HepG2 (cell line): ENCODE measurements at regions not wholly inside any gene's neighbourhood (a gene's known extent, or its start where the extent isn't known, plus 50 kb on each side); places are given as distances from the start of the nearest gene placed in this dataset.

Experiments
- MAX ChIP-seq: IDR thresholded peaks from 2 replicates; pipeline ENCODE4 v1.6.1; 2012; ENCODE audit warnings: inconsistent platforms
- MTF1 ChIP-seq: sonication (generic); formaldehyde crosslinking; IDR thresholded peaks from 2 replicates; pipeline ENCODE4 v1.5.0; 2020; ENCODE audit warnings: missing genetic modification reagents
- NFIC ChIP-seq: IDR thresholded peaks from 2 replicates; pipeline ENCODE4 v1.6.1; 2012; ENCODE audit warnings: mild to moderate bottlenecking, low read length, inconsistent platforms
- SP140L ChIP-seq: sonication (generic); formaldehyde crosslinking; IDR thresholded peaks from 2 replicates; pipeline ENCODE4 v1.4.0; 2020; ENCODE audit warnings: missing genetic modification reagents, borderline replicate concordance
- USF2 ChIP-seq, 2 experiments: sonication (generic) in 1 of 2; formaldehyde crosslinking in 1 of 2; IDR thresholded peaks; 2 replicates each; pipeline versions ENCODE4 v1.5.1 to v1.6.1; 2011 to 2020; ENCODE audit warnings: borderline replicate concordance in 1 of 2, low read depth in 1 of 2, low read length in 1 of 2, mild to moderate bottlenecking in 1 of 2, missing genetic modification reagents in 1 of 2, moderate library complexity in 1 of 2
- ZFX ChIP-seq: sonication (generic); formaldehyde crosslinking; IDR thresholded peaks from 2 replicates; pipeline ENCODE4 v1.4.0; 2020; ENCODE audit warnings: mild to moderate bottlenecking, low read depth, missing genetic modification reagents, moderate library complexity
- ZNF501 ChIP-seq: sonication (generic); formaldehyde crosslinking; IDR thresholded peaks from 2 replicates; pipeline ENCODE4 v1.5.1; 2020; ENCODE audit warnings: mild to moderate bottlenecking, moderate library complexity, missing genetic modification reagents
- ZNF761 ChIP-seq: sonication (generic); formaldehyde crosslinking; conservative IDR thresholded peaks from 2 replicates; pipeline ENCODE4 v1.4.0; 2020; ENCODE audit warnings: mild to moderate bottlenecking, missing genetic modification reagents
- TF ChIP-seq, protein P1 (sequence below): sonication (generic); formaldehyde crosslinking; IDR thresholded peaks from 2 replicates; pipeline ENCODE4 v1.5.0; 2020; ENCODE audit warnings: mild to moderate bottlenecking, missing genetic modification reagents, moderate library complexity
- TF ChIP-seq, protein P2 (sequence below): sonication (generic); formaldehyde crosslinking; IDR thresholded peaks from 2 replicates; pipeline ENCODE4 v1.5.1; 2020; ENCODE audit warnings: missing genetic modification reagents, mild to moderate bottlenecking, borderline replicate concordance

- no peak for TF ChIP-seq ZFX (CRISPR knock-in tag)
- no peak for TF ChIP-seq ZNF761 (CRISPR knock-in tag)
- TF ChIP-seq SP140L = no peak
- no peak for TF ChIP-seq MTF1
- TF ChIP-seq NFIC = no peak
- no peak for TF ChIP-seq ZNF501 (CRISPR knock-in tag)
- TF ChIP-seq, protein P1, sequence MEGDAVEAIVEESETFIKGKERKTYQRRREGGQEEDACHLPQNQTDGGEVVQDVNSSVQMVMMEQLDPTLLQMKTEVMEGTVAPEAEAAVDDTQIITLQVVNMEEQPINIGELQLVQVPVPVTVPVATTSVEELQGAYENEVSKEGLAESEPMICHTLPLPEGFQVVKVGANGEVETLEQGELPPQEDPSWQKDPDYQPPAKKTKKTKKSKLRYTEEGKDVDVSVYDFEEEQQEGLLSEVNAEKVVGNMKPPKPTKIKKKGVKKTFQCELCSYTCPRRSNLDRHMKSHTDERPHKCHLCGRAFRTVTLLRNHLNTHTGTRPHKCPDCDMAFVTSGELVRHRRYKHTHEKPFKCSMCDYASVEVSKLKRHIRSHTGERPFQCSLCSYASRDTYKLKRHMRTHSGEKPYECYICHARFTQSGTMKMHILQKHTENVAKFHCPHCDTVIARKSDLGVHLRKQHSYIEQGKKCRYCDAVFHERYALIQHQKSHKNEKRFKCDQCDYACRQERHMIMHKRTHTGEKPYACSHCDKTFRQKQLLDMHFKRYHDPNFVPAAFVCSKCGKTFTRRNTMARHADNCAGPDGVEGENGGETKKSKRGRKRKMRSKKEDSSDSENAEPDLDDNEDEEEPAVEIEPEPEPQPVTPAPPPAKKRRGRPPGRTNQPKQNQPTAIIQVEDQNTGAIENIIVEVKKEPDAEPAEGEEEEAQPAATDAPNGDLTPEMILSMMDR (CRISPR knock-in tag) = no peak
- TF ChIP-seq, protein P2, sequence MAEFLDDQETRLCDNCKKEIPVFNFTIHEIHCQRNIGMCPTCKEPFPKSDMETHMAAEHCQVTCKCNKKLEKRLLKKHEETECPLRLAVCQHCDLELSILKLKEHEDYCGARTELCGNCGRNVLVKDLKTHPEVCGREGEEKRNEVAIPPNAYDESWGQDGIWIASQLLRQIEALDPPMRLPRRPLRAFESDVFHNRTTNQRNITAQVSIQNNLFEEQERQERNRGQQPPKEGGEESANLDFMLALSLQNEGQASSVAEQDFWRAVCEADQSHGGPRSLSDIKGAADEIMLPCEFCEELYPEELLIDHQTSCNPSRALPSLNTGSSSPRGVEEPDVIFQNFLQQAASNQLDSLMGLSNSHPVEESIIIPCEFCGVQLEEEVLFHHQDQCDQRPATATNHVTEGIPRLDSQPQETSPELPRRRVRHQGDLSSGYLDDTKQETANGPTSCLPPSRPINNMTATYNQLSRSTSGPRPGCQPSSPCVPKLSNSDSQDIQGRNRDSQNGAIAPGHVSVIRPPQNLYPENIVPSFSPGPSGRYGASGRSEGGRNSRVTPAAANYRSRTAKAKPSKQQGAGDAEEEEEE (CRISPR knock-in tag) = no peak
- no peak for TF ChIP-seq USF2 (IDR thresholded peaks at IDR 0.05; ENCODE audit: low read depth, low read length)
- TF ChIP-seq USF2 (CRISPR knock-in tag; IDR thresholded peaks at IDR 0.05; ENCODE audit: borderline replicate concordance) = no peak
- no peak for TF ChIP-seq MAX
Observed at GRCh38 chr5:6218517-6218916, 159.8 kb downstream of the MED10 start.
